WTC11 (cell line): ENCODE measurements at regions not wholly inside any gene's neighbourhood (a gene's known extent, or its start where the extent isn't known, plus 50 kb on each side); places are given as distances from the start of the nearest gene placed in this dataset.

Source experiments
- ATAC-seq: fragments of 200-7000 bp; cut with Tn5 transposase; 2 replicates; pipeline ENCODE4 v1.10.0; 2021; ENCODE audit warnings: mild to moderate bottlenecking, moderate library complexity
- CTCF ChIA-PET: fragments of 300-600 bp; sonication (Branson Sonifier 250); formaldehyde crosslinking; loops from one replicate; lab custom pipeline; 2021; ENCODE audit warnings: antibody characterized with exemption; lab: Charles Lee
- POLR2A ChIA-PET: fragments of 350-600 bp; sonication (Branson Sonifier 250); formaldehyde crosslinking; loops from one replicate; lab custom pipeline; 2021; ENCODE audit warnings: antibody characterized with exemption; lab: Charles Lee
- DNase-seq: peaks from one replicate; pipeline ENCODE4 v3.0.0; 2021; ENCODE audit warnings: low spot score
- H3K27ac Mint-ChIP-seq: 2 replicates; pipeline ENCODE4 v1.8.0; 2021; ENCODE audit warnings: mixed read lengths
- H3K27me3 Mint-ChIP-seq: 2 replicates; pipeline ENCODE4 v1.8.0; 2021; ENCODE audit warnings: low read depth, mild to moderate bottlenecking, moderate library complexity, mixed read lengths
- H3K36me3 Mint-ChIP-seq: 2 replicates; pipeline ENCODE4 v1.8.0; 2021; ENCODE audit warnings: mixed read lengths
- H3K4me1 Mint-ChIP-seq: 2 replicates; pipeline ENCODE4 v1.8.0; 2022; ENCODE audit warnings: mixed read lengths
- H3K4me3 Mint-ChIP-seq: 2 replicates; pipeline ENCODE4 v1.8.0; 2021; ENCODE audit warnings: mild to moderate bottlenecking, moderate library complexity, mixed read lengths
- H3K9me3 Mint-ChIP-seq: 2 replicates; pipeline ENCODE4 v1.8.0; 2021; ENCODE audit warnings: mixed read lengths
- AFF4 ChIP-seq: sonication (generic); formaldehyde crosslinking; IDR thresholded peaks from 2 replicates; pipeline ENCODE4 v1.8.1; 2023; ENCODE audit warnings: mild to moderate bottlenecking, missing genetic modification reagents, borderline replicate concordance
- ATF6 ChIP-seq: sonication (generic); formaldehyde crosslinking; IDR thresholded peaks from 2 replicates; pipeline ENCODE4 v1.8.1; 2023; ENCODE audit warnings: mild to moderate bottlenecking, missing genetic modification reagents
- E2F5 ChIP-seq: sonication (generic); formaldehyde crosslinking; IDR thresholded peaks from 2 replicates; pipeline ENCODE4 v1.8.1; 2022; ENCODE audit warnings: mild to moderate bottlenecking, moderate library complexity, missing genetic modification reagents
- ESRRA ChIP-seq: sonication (generic); formaldehyde crosslinking; IDR thresholded peaks from 2 replicates; pipeline ENCODE4 v1.8.1; 2022; ENCODE audit warnings: mild to moderate bottlenecking, missing genetic modification reagents, borderline replicate concordance
- MLX ChIP-seq: sonication (generic); formaldehyde crosslinking; IDR thresholded peaks from 2 replicates; pipeline ENCODE4 v1.8.1; 2023; ENCODE audit warnings: mild to moderate bottlenecking, missing genetic modification reagents, moderate library complexity
- NFYB ChIP-seq: sonication (generic); formaldehyde crosslinking; conservative IDR thresholded peaks from 2 replicates; pipeline ENCODE4 v1.8.0; 2022; ENCODE audit warnings: low read depth, missing genetic modification reagents
- PRDM15 ChIP-seq: sonication (generic); formaldehyde crosslinking; IDR thresholded peaks from 2 replicates; pipeline ENCODE4 v1.8.0; 2022; ENCODE audit warnings: missing genetic modification reagents
- PREB ChIP-seq: sonication (generic); formaldehyde crosslinking; IDR thresholded peaks from 2 replicates; pipeline ENCODE4 v1.8.1; 2022; ENCODE audit warnings: mild to moderate bottlenecking, missing genetic modification reagents, moderate library complexity, borderline replicate concordance
- PRRX2 ChIP-seq: fragments of 250-450 bp; sonication (Bioruptor Pico); IDR thresholded peaks from 2 replicates; pipeline ENCODE4 v1.8.0; 2021; ENCODE audit warnings: mild to moderate bottlenecking
- USF2 ChIP-seq: sonication (generic); formaldehyde crosslinking; IDR thresholded peaks from 2 replicates; pipeline ENCODE4 v1.8.1; 2023; ENCODE audit warnings: mild to moderate bottlenecking, missing genetic modification reagents, moderate library complexity
- ZBTB43 ChIP-seq: sonication (generic); formaldehyde crosslinking; IDR thresholded peaks from 2 replicates; pipeline ENCODE4 v1.8.1; 2023; ENCODE audit warnings: mild to moderate bottlenecking, missing genetic modification reagents
- ZSCAN18 ChIP-seq: fragments of 250-450 bp; sonication (Bioruptor Pico); IDR thresholded peaks from 2 replicates; pipeline ENCODE4 v2.1.2; 2022; ENCODE audit warnings: mild to moderate bottlenecking, moderate library complexity
- TF ChIP-seq, protein P1 (sequence below): sonication (generic); formaldehyde crosslinking; IDR thresholded peaks from 2 replicates; pipeline ENCODE4 v1.8.0; 2022; ENCODE audit warnings: mild to moderate bottlenecking, missing genetic modification reagents
- TF ChIP-seq, protein P2 (sequence below): sonication (generic); formaldehyde crosslinking; IDR thresholded peaks from 2 replicates; pipeline ENCODE4 v1.8.1; 2022; ENCODE audit warnings: missing genetic modification reagents, borderline replicate concordance

DNA sequence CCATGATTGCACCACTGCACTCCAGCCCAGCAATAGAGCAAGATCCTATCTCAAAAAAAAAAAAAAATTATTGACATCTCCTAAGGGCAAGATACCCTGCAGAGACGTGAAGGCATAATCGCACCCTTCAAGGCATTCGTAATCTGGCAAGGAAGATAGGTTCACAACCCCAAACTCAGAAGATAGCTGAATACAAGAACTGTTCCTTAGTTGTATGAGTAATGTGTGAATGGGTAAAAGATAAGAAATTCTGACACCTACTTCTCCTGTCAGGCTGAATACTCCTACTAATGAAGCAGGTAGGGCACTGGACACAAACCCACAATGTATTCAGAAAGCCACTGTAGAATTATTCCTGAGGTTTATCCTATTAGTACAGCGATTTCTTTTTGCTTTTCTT is 882.4 kb upstream of the AUTS2 start:
- no peaks in the 10 kb centered on the region for H3K36me3 Mint-ChIP-seq
- no peak overlapping the region for H3K4me3 Mint-ChIP-seq
- no peaks in the 10 kb centered on the region for H3K27me3 Mint-ChIP-seq
- ChIA-PET POLR2A (no interaction called here), CTCF (interaction anchor here (0.7 kb wide), 1 partner anchor 353 kb away, joined by 3 read pairs; no protein-coding TSS in a partner anchor)
- 0 out of 2 replicates have a peak, but pooled peaks cover 3% of the 10 kb centered on the region for H3K9me3 Mint-ChIP-seq
- H3K4me1 Mint-ChIP-seq = no peaks in the 10 kb centered on the region
- H3K27ac Mint-ChIP-seq = no peak overlapping the region
- DNase-seq (no peak), ATAC-seq (no peak)
- TF ChIP-seq ZBTB43 (CRISPR knock-in tag) (no peak), ZSCAN18 (CRISPR knock-in tag) (no peak), PREB (CRISPR knock-in tag) (no peak), AFF4 (CRISPR knock-in tag) (no peak), ESRRA (no peak), MLX (CRISPR knock-in tag) (no peak), USF2 (no peak), E2F5 (CRISPR knock-in tag) (no peak), NFYB (CRISPR knock-in tag) (no peak), PRDM15 (no peak), ATF6 (CRISPR knock-in tag) (no peak), PRRX2 (no peak)
- TF ChIP-seq, protein P1, sequence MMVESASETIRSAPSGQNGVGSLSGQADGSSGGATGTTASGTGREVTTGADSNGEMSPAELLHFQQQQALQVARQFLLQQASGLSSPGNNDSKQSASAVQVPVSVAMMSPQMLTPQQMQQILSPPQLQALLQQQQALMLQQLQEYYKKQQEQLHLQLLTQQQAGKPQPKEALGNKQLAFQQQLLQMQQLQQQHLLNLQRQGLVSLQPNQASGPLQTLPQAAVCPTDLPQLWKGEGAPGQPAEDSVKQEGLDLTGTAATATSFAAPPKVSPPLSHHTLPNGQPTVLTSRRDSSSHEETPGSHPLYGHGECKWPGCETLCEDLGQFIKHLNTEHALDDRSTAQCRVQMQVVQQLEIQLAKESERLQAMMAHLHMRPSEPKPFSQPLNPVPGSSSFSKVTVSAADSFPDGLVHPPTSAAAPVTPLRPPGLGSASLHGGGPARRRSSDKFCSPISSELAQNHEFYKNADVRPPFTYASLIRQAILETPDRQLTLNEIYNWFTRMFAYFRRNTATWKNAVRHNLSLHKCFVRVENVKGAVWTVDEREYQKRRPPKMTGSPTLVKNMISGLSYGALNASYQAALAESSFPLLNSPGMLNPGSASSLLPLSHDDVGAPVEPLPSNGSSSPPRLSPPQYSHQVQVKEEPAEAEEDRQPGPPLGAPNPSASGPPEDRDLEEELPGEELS (CRISPR knock-in tag) = no peak
- TF ChIP-seq, protein P2, sequence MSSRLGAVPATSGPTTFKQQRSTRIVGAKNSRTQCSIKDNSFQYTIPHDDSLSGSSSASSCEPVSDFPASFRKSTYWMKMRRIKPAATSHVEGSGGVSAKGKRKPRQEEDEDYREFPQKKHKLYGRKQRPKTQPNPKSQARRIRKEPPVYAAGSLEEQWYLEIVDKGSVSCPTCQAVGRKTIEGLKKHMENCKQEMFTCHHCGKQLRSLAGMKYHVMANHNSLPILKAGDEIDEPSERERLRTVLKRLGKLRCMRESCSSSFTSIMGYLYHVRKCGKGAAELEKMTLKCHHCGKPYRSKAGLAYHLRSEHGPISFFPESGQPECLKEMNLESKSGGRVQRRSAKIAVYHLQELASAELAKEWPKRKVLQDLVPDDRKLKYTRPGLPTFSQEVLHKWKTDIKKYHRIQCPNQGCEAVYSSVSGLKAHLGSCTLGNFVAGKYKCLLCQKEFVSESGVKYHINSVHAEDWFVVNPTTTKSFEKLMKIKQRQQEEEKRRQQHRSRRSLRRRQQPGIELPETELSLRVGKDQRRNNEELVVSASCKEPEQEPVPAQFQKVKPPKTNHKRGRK (CRISPR knock-in tag) = no peak
